ENCODE measurements at regions not wholly inside any gene's neighbourhood (a gene's known extent, or its start where the extent isn't known, plus 50 kb on each side); places are given as distances from the start of the nearest gene placed in this dataset.

- H3K36me3 Mint-ChIP-seq: no peaks in the 10 kb centered on the region
- H3K27ac Mint-ChIP-seq: no peak overlapping the region
- H3K9me3 Mint-ChIP-seq: no peaks in the 10 kb centered on the region
- H3K27me3 Mint-ChIP-seq: peaks cover 0 to 12% of the 10 kb centered on the region in 2 donors
- DNase-seq (ENCODE audit: low spot score) (no peak), ATAC-seq (no peak)
- no peak overlapping the region for H3K4me3 Mint-ChIP-seq
- H3K4me1 Mint-ChIP-seq (ENCODE audit: low read depth in 2 of 2): peaks cover 0 to 2% of the 10 kb centered on the region in 2 donors
Measured at GRCh38 chr12:66920205-66920604, 241.3 kb upstream of the GRIP1 start.

DNA sequence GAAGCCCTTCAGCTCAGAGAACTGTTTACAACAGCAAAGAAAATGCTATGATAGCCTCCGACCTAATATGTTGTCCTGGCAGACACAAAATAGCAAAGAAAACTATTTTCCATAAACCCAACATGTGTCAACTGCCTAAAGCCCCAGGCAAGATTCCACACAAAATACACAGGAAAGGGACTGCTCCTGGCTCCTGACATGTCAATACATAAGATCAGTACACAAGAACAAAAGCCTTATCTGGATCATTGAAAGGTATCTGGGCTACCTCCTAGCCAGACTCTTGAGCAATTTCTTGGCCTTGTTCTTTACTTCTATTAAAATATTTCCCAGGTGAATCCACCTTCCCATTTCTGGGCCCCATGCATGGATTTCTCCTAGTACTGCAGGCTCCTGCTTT is 242.3 kb upstream of the GRIP1 start:
- ATAC-seq (no peak), DNase-seq (ENCODE audit: low spot score) (no peak)
- no peak overlapping the region for H3K4me3 Mint-ChIP-seq
- no peaks in the 10 kb centered on the region for H3K9me3 Mint-ChIP-seq
- H3K27ac Mint-ChIP-seq: no peak overlapping the region
- H3K36me3 Mint-ChIP-seq: no peaks in the 10 kb centered on the region
- H3K4me1 Mint-ChIP-seq (ENCODE audit: low read depth in 2 of 2): peaks cover 0 to 2% of the 10 kb centered on the region in 2 donors
- H3K27me3 Mint-ChIP-seq: peaks cover 0 to 7% of the 10 kb centered on the region in 2 donors

- Mint-ChIP-seq H3K9me3 (no peaks in the 10 kb centered on the region), H3K27ac (no peak overlapping the region), H3K4me3 (no peak overlapping the region), H3K4me1 (ENCODE audit: low read depth in 2 of 2) (peaks cover 0 to 2% of the 10 kb centered on the region in 2 donors), H3K27me3 (peaks cover 2 to 7% of the 10 kb centered on the region in 2 donors), H3K36me3 (no peaks in the 10 kb centered on the region)
- ATAC-seq (no peak), DNase-seq (ENCODE audit: low spot score) (no peak)
Measured at GRCh38 chr12:66925083-66925482, 246.2 kb upstream of the GRIP1 start.

DNA sequence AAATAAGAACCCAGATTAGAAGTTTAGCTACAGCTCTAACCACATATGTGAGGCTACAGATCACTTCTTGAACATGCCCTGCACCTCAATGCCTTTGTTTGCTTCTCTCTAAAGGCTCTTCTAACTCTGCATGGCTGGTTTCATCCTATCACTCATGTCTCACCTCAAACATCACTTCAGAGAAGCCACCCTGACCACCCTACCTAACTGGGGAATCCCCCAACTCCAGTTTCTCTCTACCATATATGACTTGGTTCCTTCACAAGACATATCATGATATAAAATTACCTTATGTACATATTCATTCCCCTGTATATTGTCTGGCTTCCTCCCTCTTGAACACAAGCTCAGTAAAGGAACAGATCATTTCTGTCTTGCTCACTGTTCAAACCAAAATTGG is 250.2 kb upstream of the GRIP1 start:
- Mint-ChIP-seq H3K9me3 (no peaks in the 10 kb centered on the region), H3K27ac (no peak overlapping the region), H3K4me3 (no peak overlapping the region), H3K27me3 (peaks cover 11 to 18% of the 10 kb centered on the region in 2 donors), H3K4me1 (ENCODE audit: low read depth in 2 of 2) (peaks cover 0 to 2% of the 10 kb centered on the region in 2 donors), H3K36me3 (no peaks in the 10 kb centered on the region)
- DNase-seq (ENCODE audit: low spot score): no peak
- peak; percentile 53 to 59 for ATAC-seq

DNA sequence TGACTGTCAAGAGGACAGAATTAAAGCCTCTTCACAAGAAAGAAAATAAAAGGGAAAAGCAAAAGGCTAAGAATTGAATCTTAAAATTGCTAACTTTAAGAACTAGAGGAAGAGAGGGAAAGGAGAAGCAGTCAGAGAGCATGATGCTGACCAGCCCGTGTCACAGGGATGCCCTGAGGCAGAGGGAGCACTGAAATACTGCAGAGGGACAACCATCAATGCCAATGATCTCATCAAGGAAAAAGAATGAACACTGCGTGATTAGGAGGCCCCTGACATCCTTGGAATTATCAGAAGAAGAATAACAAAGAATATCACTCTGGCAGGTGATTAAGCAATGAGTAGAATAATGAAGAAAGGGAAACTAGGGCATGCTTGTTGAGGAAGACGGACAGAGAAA is 252.2 kb upstream of the GRIP1 start:
- H3K27me3 Mint-ChIP-seq: peaks cover 12 to 20% of the 10 kb centered on the region in 2 donors
- H3K27ac Mint-ChIP-seq: no peak overlapping the region
- H3K36me3 Mint-ChIP-seq: no peaks in the 10 kb centered on the region
- DNase-seq (ENCODE audit: low spot score) (no peak), ATAC-seq (no peak)
- H3K9me3 Mint-ChIP-seq: no peaks in the 10 kb centered on the region
- no peaks in the 10 kb centered on the region for H3K4me1 Mint-ChIP-seq (ENCODE audit: low read depth in 2 of 2)
- H3K4me3 Mint-ChIP-seq: no peak overlapping the region

- ATAC-seq (no peak), DNase-seq (ENCODE audit: low spot score) (no peak)
- Mint-ChIP-seq H3K4me3 (no peak overlapping the region), H3K27ac (no peak overlapping the region), H3K4me1 (ENCODE audit: low read depth in 2 of 2) (no peaks in the 10 kb centered on the region), H3K9me3 (no peaks in the 10 kb centered on the region), H3K36me3 (no peaks in the 10 kb centered on the region), H3K27me3 (peaks cover 12 to 20% of the 10 kb centered on the region in 2 donors)
Measured at GRCh38 chr12:66932126-66932525, 253.2 kb upstream of the GRIP1 start.

DNA sequence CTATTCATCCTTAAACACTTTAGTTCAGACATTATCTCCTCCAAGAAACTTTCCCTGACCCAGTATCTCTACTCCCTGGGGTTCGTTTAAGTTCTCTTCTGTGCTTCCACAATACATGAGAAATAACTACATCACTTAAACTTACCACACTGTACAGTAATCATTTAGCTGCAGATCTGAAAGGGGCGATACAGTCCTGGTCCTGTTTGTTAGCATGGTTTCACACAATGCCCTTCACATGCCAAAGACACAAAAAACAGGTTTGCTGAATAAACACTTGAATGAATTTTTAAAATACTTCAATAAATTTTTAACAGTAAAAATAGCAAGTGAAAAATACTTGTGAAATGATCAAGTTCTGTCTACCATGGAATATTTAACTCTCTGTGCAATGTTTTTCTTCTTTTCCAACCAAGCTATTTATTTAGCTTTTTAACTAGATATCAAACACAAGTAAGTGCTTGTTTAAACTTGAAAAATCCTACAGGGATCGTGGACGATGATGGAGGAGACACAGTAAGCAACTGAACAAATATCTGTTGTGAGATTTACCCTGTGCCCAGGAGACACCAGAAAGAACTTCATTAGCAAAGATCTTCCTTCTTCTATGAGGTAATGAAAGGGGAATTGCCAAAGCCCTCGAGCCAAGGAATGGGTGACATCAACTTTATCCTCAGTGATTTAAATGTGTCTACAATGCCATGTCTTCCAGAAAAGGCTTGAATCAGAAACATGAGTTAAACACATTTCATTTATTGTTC is 255.6 kb upstream of the GRIP1 start:
- no peaks in the 10 kb centered on the region for H3K9me3 Mint-ChIP-seq
- no peak overlapping the region for H3K4me3 Mint-ChIP-seq
- no peaks in the 10 kb centered on the region for H3K36me3 Mint-ChIP-seq
- no peak for ATAC-seq
- no peaks in the 10 kb centered on the region for H3K4me1 Mint-ChIP-seq (ENCODE audit: low read depth in 2 of 2)
- DNase-seq (ENCODE audit: low spot score): no peak
- H3K27ac Mint-ChIP-seq: no peak overlapping the region
- H3K27me3 Mint-ChIP-seq: peaks cover 11 to 20% of the 10 kb centered on the region in 2 donors

DNA sequence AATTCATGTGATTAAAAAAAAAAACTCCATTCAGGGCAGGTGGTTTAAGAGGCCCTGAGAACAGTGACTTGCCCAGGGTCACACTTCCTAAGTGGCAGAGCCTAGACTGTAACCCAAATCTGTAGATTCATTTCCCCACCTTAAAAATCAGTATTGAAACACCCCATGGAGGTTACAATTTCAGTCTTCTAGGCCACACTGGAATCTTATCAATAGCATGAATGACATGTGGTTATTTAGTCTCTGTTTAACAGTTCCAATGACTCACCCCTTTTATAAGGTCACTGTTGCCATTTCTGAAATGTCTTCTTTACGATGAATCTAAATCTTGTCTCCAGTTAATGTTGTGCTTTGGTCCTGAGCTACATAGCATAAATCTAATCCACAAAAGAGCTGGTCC is 262.3 kb upstream of the GRIP1 start:
- ATAC-seq (peak; percentile 24 to 74), DNase-seq (ENCODE audit: low spot score) (no peak)
- Mint-ChIP-seq H3K4me1 (ENCODE audit: low read depth in 2 of 2) (no peaks in the 10 kb centered on the region), H3K27me3 (no peaks in the 10 kb centered on the region), H3K36me3 (no peaks in the 10 kb centered on the region), H3K9me3 (no peaks in the 10 kb centered on the region), H3K27ac (no peak overlapping the region), H3K4me3 (no peak overlapping the region)

DNA sequence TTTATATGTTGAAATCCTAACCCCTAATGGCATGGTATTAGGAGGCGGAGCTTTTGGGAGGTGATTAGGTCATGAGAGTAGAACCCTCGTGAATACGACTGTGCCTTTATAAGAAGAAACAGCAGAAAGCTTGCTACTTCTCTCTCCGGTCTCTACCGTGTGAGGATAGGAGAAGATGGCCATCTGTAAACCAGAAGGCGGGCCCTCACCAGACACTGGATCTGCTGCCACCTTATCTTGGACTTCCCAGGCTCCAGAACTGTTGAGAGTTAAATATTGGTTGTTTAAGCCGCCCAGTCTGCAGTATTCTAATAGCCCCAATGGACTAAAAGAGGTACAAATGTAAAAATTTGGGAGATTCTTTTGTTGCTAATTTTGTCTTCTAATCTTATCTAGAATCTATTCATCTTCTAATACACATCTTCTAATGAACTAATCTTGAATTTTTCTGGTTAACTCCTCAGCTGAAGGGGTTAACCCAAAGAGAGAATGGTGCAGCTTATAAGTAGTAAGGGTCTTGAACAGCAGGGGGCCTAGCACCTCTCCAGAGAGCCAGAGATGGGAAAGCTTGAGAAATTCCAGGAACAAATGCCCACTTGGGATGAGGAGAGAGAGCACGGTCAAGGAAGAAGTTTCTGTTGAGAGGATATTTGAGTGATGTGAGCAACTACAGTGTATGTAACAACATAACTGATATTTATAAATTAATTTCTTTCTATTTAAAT is 264.0 kb upstream of the GRIP1 start:
- Mint-ChIP-seq H3K4me3 (no peak overlapping the region), H3K4me1 (ENCODE audit: low read depth in 2 of 2) (peaks cover 0 to 5% of the 10 kb centered on the region in 2 donors), H3K9me3 (no peaks in the 10 kb centered on the region), H3K36me3 (no peaks in the 10 kb centered on the region), H3K27ac (no peak overlapping the region), H3K27me3 (no peaks in the 10 kb centered on the region)
- ATAC-seq (no peak), DNase-seq (ENCODE audit: low spot score) (no peak)

DNA sequence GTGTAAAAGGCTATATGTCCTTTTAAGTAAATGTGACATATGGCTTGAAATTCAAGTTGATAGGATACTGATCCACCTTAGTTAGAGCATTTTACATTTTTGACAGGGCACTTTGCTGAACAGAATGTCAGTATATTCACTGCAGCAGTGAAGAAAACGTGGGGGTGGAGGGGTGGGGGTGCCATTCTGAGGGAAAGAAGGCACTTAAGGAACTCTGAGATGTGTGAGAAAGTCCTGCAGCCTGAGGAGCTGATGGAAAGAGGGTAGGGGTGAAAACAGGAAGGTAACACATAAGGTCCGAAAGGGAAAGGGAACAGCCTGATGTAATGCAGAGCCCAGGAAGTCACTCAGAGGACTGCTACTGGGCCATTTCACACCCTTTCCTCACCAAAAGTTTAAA is 265.5 kb upstream of the GRIP1 start:
- ATAC-seq (no peak), DNase-seq (ENCODE audit: low spot score) (no peak)
- H3K27ac Mint-ChIP-seq: no peak overlapping the region
- no peaks in the 10 kb centered on the region for H3K36me3 Mint-ChIP-seq
- H3K4me3 Mint-ChIP-seq: no peak overlapping the region
- peaks cover 0 to 5% of the 10 kb centered on the region in 2 donors for H3K4me1 Mint-ChIP-seq (ENCODE audit: low read depth in 2 of 2)
- no peaks in the 10 kb centered on the region for H3K27me3 Mint-ChIP-seq
- H3K9me3 Mint-ChIP-seq: no peaks in the 10 kb centered on the region

DNA sequence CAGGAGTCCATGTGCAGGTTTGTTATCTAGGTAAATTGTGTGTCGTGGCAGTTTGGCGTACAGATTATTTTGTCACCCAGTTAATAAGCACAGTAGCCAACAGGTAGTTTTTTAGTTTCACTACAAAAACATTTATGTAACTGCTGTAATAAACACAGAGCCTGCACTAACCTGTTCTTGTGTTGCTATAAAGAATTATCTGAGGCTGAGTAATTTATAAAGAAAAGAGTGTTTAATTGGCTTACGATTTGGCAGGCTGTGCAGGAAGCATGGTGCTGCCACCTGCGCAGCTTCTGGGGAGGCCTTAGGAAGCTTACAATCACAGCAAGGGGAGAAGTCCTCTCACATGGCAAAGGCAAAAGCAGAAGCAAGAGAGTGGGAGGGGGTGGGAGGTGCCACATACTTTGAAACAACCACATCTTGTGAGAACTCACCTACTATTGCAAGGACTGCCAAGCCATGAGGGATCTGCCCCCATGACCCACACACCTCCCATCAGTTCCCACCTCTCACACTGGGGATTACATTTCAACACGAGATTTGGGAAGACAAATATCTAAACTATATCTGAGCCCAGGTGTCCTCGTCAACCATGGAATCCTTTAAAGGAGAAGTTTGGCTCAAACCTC is 266.4 kb upstream of the GRIP1 start:
- Mint-ChIP-seq H3K4me3 (no peak overlapping the region), H3K27me3 (no peaks in the 10 kb centered on the region), H3K36me3 (no peaks in the 10 kb centered on the region), H3K9me3 (no peaks in the 10 kb centered on the region), H3K4me1 (ENCODE audit: low read depth in 2 of 2) (peaks cover 0 to 5% of the 10 kb centered on the region in 2 donors), H3K27ac (no peak overlapping the region)
- no peak for DNase-seq (ENCODE audit: low spot score)
- no peak for ATAC-seq

GRCh38 chr12:66947119-66947518 is 268.2 kb upstream of the GRIP1 start:
- H3K27ac Mint-ChIP-seq: no peak overlapping the region
- no peaks in the 10 kb centered on the region for H3K36me3 Mint-ChIP-seq
- peaks cover 0 to 5% of the 10 kb centered on the region in 2 donors for H3K4me1 Mint-ChIP-seq (ENCODE audit: low read depth in 2 of 2)
- H3K27me3 Mint-ChIP-seq: peaks cover 6 to 9% of the 10 kb centered on the region in 2 donors
- DNase-seq (ENCODE audit: low spot score): no peak
- H3K4me3 Mint-ChIP-seq: no peak overlapping the region
- peak; percentile 69 to 88 for ATAC-seq
- H3K9me3 Mint-ChIP-seq: no peaks in the 10 kb centered on the region

DNA sequence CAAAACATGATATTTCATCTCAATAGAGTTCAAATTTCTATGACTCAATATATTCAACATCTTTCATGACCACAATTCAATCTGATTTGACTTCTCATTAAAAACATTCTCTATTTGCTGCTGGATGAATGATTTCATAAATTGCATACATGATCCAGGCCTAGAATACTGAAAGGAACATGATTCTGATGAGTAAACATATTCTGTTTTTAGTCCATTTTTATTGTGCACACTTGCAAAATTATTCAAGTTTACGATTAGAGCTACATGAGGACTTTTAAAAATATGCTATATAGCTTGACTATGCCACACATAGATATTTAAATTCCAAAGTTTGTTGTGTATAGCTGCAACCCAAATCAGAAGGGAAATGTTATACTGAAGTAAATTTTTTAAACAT is 273.8 kb upstream of the GRIP1 start:
- Mint-ChIP-seq H3K27me3 (peaks cover 6 to 9% of the 10 kb centered on the region in 2 donors), H3K9me3 (no peaks in the 10 kb centered on the region), H3K27ac (no peak overlapping the region), H3K36me3 (no peaks in the 10 kb centered on the region), H3K4me3 (no peak overlapping the region), H3K4me1 (ENCODE audit: low read depth in 2 of 2) (no peaks in the 10 kb centered on the region)
- no peak for DNase-seq (ENCODE audit: low spot score)
- ATAC-seq: no peak

DNA sequence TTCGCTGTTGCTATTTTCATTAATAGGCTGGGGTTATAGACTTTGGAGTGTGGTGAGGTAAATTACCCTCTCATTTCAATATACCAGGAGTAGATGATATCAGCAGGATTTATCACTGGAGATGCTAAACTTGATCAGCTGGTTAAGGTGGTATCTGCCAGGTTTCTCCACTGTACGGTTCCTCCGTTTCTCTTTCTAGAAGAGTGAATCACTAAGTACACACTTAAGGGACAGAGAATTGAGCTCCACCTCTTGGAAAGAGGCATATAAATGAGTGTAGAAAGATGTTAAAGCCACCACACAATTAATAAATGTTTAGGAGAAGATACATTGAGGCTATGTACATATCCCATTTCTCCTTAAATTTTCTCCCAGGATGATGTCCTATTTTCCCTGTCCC is 277.4 kb upstream of the GRIP1 start:
- no peak for ATAC-seq
- DNase-seq (ENCODE audit: low spot score): no peak
- H3K36me3 Mint-ChIP-seq: no peaks in the 10 kb centered on the region
- no peaks in the 10 kb centered on the region for H3K4me1 Mint-ChIP-seq (ENCODE audit: low read depth in 2 of 2)
- no peaks in the 10 kb centered on the region for H3K9me3 Mint-ChIP-seq
- no peak overlapping the region for H3K27ac Mint-ChIP-seq
- peaks cover 6 to 15% of the 10 kb centered on the region in 2 donors for H3K27me3 Mint-ChIP-seq
- no peak overlapping the region for H3K4me3 Mint-ChIP-seq
